Calu3 (cell line): ENCODE measurements at regions not wholly inside any gene's neighbourhood (a gene's known extent, or its start where the extent isn't known, plus 50 kb on each side); places are given as distances from the start of the nearest gene placed in this dataset.

ENCODE experiments used
- BruUV-seq: library from RNA; stranded (reverse); fragments of 400-500 nt; replicated peaks from 2 replicates; lab custom pipeline; 2021; lab: Mats Ljungman, UMichigan
- CTCF ChIA-PET: fragments of 300-600 bp; sonication (Branson Sonifier 250); formaldehyde crosslinking; loops from one replicate; lab custom pipeline; 2022; ENCODE audit warnings: antibody characterized with exemption; lab: Charles Lee
- DNase-seq: peaks from one replicate; pipeline ENCODE4 v3.0.0; 2022
- H3K27ac Mint-ChIP-seq: one replicate; pipeline ENCODE4 v1.8.0; 2022; ENCODE audit warnings: mixed read lengths; ENCODE audit not compliant: unreplicated experiment
- H3K27me3 Mint-ChIP-seq: one replicate; pipeline ENCODE4 v1.8.0; 2022; ENCODE audit warnings: mixed read lengths; ENCODE audit not compliant: unreplicated experiment
- H3K36me3 Mint-ChIP-seq: one replicate; pipeline ENCODE4 v1.8.0; 2022; ENCODE audit warnings: mild to moderate bottlenecking, moderate library complexity, mixed read lengths; ENCODE audit not compliant: insufficient read depth, unreplicated experiment
- H3K4me1 Mint-ChIP-seq: one replicate; pipeline ENCODE4 v1.8.0; 2022; ENCODE audit warnings: mild to moderate bottlenecking, low read depth, mixed read lengths; ENCODE audit not compliant: unreplicated experiment
- H3K4me3 Mint-ChIP-seq: one replicate; pipeline ENCODE4 v1.8.0; 2022; ENCODE audit warnings: mild to moderate bottlenecking, low read depth, moderate library complexity, mixed read lengths; ENCODE audit not compliant: unreplicated experiment
- H3K9me3 Mint-ChIP-seq: one replicate; pipeline ENCODE4 v1.8.0; 2022; ENCODE audit warnings: low read depth, mixed read lengths; ENCODE audit not compliant: unreplicated experiment
- CTCF ChIP-seq: fragments of 200-600 bp; IDR thresholded peaks from one replicate; pipeline ENCODE4 v1.8.0; 2022; ENCODE audit warnings: antibody characterized with exemption; ENCODE audit not compliant: unreplicated experiment
- intact Hi-C: fragments of 100-400 bp; cut with micrococcal nuclease; formaldehyde crosslinking; loops from one replicate; pipeline ENCODE4 v1.10.0; 2022; ENCODE audit not compliant: unreplicated experiment

GRCh38 chr3:150041877-150042276 is 71.2 kb upstream of the PFN2 start:
- intact Hi-C loops = no loop called here
- Mint-ChIP-seq H3K27ac (no peak overlapping the region), H3K4me3 (no peak overlapping the region), H3K4me1 (no peaks in the 10 kb centered on the region), H3K36me3 (no peaks in the 10 kb centered on the region), H3K9me3 (peaks cover 8% of the 10 kb centered on the region), H3K27me3 (peaks cover 45% of the 10 kb centered on the region)
- no TSS peak for BruUV-seq
- TF ChIP-seq CTCF = no peak
- CTCF ChIA-PET = no interaction called here
- DNase-seq = no peak

- no TSS peak for BruUV-seq
- intact Hi-C loops = no loop called here
- Mint-ChIP-seq H3K9me3 (peaks cover 8% of the 10 kb centered on the region), H3K36me3 (no peaks in the 10 kb centered on the region), H3K27me3 (peaks cover 63% of the 10 kb centered on the region), H3K4me1 (no peaks in the 10 kb centered on the region), H3K27ac (no peak overlapping the region), H3K4me3 (no peak overlapping the region)
- no peak for DNase-seq
- no peak for TF ChIP-seq CTCF
- CTCF ChIA-PET = no interaction called here
These were observed 69.4 kb upstream of the PFN2 start for GRCh38 chr3:150040097-150040496.

- TF ChIP-seq CTCF = no peak
- intact Hi-C loops = no loop called here
- peaks cover 4% of the 10 kb centered on the region for H3K9me3 Mint-ChIP-seq
- H3K4me3 Mint-ChIP-seq = no peak overlapping the region
- no peak overlapping the region for H3K27ac Mint-ChIP-seq
- no TSS peak for BruUV-seq
- no peak for DNase-seq
- CTCF ChIA-PET = no interaction called here
- no peaks in the 10 kb centered on the region for H3K36me3 Mint-ChIP-seq
- peaks cover 63% of the 10 kb centered on the region for H3K27me3 Mint-ChIP-seq
- H3K4me1 Mint-ChIP-seq = no peaks in the 10 kb centered on the region
These were observed 68.1 kb upstream of the PFN2 start for GRCh38 chr3:150038830-150039229.

- H3K27me3 Mint-ChIP-seq = peaks cover 72% of the 10 kb centered on the region
- no peak for TF ChIP-seq CTCF
- intact Hi-C loops = no loop called here
- no peak overlapping the region for H3K4me3 Mint-ChIP-seq
- CTCF ChIA-PET = no interaction called here
- H3K4me1 Mint-ChIP-seq = no peaks in the 10 kb centered on the region
- H3K9me3 Mint-ChIP-seq = peaks cover 4% of the 10 kb centered on the region
- no peaks in the 10 kb centered on the region for H3K36me3 Mint-ChIP-seq
- no TSS peak for BruUV-seq
- no peak overlapping the region for H3K27ac Mint-ChIP-seq
- DNase-seq = no peak
These were observed 66.1 kb upstream of the PFN2 start for GRCh38 chr3:150036780-150037179.
